GM21515 (cell line): ENCODE measurements at regions not wholly inside any gene's neighbourhood (a gene's known extent, or its start where the extent isn't known, plus 50 kb on each side); places are given as distances from the start of the nearest gene placed in this dataset.
"Not testable (repeated sequence)": the region's sequence is repeated elsewhere in the genome, so short reads cannot be mapped to it uniquely, and the experiment has no call there.

Experiments
- ATAC-seq: cut with Tn5 transposase; IDR thresholded peaks from one replicate; pipeline ENCODE4 v1.9.1; 2021; ENCODE audit not compliant: unreplicated experiment

DNA sequence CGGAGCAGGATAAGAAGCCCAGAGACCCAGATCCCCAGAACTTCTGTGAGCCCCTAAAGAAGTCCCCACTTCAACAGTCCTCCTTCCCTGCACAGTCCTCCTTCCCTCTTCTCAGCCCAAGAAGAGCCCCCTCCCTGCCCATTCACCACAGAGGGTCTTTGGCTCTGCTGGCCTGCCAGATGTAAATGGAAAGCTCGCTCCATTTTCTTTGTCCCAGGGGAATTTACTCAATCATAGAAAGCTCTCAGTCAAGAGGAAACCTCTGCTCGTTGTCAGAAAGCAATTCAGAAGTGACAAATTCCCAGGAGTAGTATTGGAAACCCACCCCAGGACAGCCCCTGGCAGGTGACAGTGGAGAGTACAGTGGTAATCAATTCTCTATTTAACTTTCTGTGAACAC is 105.5 kb upstream of the SMAD3 start:
- no peak for ATAC-seq

DNA sequence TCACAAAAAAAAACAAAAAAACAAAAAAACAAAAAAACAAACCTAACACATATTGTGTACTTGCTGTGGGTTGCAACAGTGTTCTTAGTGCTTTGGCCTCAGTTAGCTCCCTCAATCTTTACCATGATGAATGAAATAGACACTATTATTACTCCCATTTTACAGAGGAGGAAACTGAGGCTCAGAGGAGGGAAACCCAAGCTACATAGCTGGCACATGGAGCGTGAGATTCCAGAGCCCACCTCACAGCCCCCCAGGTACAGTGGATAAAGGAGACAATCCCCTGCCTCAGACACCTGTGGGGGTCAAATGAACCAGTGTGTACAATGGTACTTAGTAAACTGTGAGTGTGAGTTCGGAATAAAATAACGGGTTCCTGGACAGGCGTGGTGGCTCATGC is 104.9 kb upstream of the SMAD3 start:
- no peak for ATAC-seq

DNA sequence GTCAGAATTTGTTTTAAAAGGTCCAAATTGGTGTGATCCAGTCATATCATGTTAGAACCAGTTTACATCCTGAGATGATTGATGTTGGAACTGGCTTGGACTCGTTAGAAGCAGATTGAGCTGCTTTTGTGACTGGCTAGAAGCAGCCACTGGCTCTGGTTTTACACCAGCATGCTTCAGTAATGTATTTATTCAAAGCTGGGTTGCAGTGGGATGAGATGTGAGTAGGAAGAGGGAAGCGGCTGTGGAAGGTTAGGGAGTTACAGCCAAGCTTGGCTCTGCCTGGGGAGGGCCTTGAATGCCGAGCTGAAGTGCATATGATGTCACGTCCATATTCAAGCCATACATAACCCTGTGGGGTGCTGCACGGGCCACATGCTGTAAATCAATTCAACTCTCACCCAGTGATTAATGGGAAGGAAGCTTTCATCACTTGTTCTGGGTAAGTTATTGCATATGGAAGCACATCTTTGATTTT is 104.0 kb upstream of the SMAD3 start:
- no peak for ATAC-seq

DNA sequence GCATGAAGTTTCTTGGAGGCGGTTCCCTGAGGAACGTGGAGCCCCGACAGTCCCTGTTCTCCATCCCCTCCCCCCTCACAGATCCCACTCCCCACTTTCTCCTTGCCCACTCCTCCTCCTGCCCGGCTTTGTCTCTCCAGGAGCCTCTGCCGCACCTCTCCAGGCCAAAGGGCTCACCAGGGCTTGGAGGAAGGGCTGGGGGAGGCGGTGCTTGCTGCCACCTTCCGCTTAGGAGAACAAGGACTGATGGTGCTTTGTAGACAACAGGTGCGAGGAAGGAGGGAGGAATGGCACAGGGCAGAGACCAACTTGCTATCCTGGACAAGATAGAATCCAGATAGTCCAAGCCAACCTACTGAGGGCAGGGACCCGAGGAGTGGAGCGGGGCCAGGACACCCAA is 103.5 kb upstream of the SMAD3 start:
- ATAC-seq: no peak

DNA sequence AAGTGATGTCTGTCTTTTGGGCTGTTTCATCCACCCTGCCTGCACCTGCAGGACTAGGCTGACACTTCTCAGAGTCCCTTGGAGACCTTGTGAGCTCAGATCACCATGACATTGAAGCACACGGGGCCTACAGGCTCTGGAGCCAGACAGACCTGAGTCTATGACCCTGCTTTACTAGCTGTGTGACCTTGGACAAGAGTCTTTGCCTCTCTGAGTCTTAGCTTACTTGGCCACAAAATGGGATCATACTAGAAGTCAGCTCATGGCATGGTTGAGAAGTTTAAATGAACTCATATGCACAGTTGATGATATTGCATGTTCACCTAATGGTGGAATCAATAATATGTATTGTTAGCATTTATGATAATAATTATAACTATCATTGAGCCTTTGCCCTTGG is 102.9 kb upstream of the SMAD3 start:
- ATAC-seq: no peak

DNA sequence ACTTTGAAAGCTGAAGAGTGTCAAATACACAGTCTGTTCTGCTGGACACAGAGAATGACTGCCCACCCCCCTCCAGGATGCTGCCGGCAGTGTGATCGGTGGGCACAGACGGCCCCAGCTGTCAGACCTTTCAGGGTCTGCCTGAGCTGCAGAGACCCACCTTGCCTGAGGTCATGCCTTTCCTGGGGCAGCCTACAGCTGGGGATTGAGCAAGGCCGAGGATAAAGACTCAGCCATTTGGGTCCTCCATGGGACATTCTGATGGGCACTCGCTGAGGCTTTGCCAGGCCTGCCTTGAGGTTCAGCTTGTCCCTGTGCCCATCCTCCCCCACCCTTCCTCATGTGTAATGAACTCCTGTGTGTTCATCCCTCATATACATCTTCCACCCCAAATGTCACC is 102.3 kb upstream of the SMAD3 start:
- ATAC-seq: no peak

DNA sequence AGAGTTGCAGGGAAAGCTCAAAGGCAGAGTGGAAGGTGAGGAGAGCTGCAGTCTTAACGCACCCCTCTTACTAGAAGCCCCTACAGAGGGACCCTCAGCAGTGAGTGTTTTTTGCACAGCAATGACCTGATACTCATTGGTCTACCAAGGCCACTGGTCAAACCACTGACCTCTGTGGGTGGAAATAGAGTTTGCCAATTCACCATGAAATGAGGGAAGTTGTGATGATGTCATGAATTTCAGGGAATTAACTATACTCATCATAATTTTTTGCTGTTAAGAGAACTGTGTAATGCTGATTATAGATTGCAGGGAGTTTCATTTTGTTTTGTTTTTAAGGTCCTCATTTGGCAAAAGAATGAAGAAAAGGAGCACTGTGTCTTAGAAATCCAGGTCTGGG is 101.7 kb upstream of the SMAD3 start:
- no peak for ATAC-seq

DNA sequence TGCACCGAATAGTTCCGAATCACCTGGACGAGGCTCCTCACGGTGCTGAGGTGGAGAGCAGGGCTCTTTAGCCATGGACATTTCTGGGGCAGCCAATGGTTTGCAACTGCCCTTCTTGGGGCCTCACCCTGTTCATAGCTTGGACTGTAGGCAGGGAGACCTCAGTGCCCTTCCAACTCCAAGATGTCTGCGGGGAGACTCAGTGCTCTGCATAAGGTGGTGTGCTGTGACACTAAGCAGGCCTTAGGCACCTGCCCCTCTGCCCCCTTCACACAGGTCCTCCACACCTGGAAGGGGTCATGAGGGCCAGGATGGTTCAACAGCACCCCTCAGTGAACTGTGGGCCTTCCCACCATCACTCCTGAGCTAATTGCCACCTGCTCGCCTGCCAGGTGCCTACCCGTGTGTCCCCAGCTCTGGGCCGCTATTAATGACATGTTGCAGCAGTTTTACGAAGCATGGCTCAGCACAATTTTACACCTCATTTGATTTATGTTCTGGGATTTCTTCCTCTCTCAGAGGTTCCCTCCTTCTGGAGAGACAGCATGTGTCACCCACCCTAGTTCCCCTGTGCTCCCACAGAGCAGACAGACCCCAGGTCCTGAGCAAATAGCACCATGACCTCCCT is 101.2 kb upstream of the SMAD3 start:
- ATAC-seq: no peak

DNA sequence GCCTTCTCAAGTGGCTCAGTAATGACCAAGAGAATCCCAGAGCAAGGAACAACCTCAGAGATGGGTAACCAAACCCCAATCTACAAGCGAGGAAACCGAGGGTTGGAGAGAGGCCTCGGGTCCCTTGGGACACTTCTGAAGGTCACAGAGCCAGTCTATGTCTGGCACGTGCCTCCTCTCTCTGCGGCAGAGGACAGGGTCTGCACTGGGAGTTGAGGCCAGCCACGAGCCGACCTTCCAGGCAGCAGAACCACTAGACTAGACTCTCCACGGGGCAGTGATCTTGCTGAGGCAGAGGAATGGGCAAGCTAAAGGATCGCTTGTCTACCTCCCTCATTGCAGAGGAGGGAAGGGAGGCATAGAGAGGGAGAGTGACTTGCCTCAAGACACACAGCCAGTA is 100.6 kb upstream of the SMAD3 start:
- ATAC-seq: no peak

DNA sequence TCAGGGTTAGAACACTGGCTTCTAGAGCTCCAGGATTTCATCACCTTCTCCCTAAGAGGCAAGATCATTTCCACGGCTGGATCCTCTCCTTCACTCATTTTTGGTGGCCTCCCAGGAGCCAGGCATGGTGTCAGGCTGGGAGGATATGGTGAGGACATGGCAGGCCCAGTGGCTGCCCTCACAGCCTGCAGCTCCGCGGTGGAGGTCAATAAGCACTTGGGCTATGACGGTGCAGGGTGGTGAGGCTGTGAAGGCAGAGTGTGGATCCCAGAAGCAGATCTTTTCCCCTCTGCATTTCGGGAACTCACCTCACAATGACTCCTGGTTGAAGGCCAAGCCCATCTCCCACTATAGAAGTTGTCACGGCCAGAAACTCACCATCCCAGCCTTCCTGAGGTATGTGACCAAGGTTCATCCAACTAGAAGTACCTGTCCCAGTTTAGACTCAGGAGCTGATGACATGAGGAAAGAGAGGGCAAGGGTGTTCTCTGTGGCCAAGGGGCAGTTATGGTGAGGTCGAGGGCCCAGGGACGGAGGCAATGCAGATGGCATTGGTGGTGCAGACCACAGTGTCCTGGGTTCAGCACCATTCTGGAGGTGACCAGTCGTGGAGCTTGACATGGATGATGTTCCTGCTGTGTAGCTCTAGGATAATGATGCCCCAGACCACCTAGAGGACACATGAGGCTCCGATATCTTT is 100.1 kb upstream of the SMAD3 start:
- no peak for ATAC-seq

DNA sequence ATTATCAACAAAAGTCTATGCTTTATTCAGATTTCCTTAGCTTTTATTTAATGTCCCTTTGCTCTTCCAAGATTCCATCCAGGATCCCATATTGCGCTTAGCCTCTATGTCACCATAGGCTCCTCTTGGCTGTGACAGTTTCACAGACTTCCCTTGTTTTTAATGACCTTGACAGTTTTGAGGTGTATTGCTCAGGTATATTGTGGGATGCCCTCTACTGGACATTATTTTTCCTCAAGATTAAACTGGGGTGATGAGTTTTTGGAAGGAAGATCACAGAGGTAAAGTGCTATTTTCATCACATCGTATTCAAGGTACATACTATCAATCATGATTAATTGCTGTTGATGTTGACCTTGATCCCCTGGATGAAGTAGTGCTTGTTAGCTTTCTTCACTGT is 99.1 kb upstream of the SMAD3 start:
- ATAC-seq: no peak

DNA sequence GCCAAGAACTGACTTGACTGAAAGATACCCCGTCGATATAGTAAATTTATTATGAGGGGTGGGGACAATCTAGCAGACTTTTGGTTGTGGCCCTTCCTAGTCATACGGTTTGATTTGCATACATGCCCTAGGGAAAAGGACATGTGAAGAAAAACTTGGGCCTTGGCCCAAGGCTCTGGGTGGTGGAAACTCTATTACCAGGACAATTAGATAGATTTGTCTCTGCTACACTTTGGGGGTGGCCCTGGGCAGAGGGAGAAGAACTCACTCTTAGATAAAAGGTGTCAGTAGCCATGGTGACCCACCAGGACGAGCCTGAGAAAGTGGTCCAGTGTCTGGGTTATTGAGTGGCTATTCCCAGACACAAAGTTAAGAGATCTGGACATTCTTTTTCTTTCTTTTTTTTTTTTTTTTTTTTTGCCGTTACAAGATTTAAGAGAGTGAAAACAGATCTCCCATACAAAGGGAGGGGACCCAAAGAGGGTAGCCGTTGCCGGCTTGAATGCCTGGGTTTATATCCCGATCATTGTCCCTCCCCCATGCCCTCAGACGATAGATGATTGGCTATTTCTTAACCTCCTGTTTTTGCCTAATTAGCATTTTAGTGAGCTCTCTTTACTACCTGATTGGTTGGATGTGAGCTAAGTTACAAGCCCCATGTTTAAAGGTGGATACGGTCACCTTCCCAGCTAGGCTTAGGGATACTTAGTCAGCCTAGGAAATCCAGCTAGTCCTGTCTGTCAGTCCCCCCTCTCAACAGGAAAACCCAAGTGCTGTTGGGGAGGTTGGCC is 96.4 kb upstream of the SMAD3 start:
- ATAC-seq: no peak

DNA sequence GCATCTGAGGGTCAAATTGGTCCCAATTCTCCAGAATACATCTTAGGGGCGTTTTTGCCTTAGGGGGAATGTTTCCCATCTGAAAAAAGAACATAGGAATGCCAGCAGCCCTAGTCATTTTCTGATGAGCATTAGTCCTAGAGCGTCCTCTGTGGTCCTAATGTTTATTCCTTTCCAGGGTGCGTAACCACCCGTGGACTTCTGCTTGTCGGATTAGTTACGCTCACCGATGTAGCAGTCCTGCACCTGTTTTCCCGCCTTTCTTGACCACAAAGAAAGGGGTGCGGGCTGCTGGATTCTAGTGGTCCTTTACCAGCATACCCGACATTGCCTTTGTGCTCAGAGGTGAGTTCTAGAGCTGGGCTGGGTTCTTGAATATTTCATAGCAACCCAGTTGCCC is 91.3 kb upstream of the SMAD3 start:
- ATAC-seq: not testable (repeated sequence)

DNA sequence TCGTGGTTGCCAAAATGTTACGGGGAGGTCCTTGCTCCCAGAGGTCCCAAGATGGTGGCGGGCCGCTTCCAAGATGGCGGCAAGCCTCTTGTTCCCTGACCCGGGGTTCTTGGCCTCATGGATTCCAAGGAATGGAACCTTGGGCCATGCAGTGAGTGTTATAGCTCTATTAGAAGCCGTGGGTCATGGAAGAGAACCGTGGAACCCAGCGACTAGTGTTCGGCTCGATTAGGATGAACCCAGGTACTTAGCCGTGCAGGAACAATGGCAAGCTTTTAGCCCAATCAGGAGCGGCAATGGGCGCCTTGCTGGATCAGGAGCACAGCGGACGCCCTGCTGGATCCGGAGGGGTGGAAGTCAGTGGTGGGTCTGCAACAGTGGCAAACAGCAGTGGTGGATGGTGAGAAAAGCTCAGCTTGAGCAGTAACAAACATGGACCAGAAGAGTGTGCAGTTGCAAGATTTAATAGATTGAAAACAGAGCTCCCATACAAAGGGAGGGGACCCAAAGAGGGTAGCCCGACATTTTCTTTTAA is 89.2 kb upstream of the SMAD3 start:
- not testable (repeated sequence) for ATAC-seq

DNA sequence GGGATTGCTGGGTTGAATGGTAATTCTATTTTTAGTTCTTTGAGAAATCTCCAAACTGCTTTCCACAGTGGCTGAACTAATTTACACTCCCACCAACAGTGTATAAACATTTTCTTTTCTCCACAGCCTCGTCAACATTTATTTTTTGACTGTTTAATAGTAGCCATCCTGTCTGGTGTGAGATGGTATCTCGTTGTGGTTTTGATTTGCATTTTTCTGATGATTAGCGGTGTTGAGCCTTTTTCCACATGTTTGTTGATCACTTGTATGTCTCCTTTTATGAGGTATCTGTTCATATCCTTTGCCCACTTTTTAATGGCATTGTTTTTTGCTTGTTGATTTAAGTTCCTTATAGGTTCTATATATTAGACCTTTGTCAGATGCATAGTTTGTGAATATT is 85.1 kb upstream of the SMAD3 start:
- not testable (repeated sequence) for ATAC-seq

DNA sequence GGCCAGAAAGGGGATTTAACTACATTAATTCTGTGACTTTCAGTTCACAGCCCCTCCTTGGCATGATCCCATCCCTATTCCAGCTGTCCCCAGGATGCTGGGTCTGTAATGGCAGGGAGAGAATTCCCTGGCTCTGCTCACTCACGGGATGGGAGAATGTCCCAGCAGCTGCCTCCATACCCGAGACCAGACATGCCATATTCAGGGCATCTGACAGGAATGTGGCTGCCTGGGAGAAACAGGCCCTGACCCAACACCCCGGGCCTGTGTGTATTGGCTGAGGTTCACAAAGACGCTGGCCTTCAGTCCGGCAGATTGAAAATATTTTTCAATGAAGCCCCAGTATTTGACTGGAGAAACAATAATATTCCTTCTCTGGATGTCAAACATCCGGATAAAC is 83.6 kb upstream of the SMAD3 start:
- ATAC-seq: no peak

DNA sequence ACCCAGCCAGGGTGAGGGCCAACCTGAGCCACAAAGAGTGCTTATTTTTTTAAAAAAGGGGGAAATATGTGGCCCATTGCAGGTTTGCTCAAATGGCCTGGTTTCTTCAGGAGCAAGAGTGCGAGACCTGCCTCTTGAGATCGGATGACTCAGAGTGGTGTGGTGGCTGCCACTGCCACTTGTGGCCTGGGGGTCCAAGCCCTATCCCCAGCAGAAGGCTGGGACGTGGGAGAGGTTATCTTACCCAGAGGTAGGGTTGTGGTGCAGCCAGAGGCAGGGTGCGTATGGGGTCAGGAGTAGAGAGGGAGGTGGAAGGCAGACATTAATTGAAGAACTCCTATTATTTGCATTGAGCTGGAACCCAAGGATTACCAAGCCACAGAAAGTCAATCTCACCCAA is 83.2 kb upstream of the SMAD3 start:
- ATAC-seq: no peak

DNA sequence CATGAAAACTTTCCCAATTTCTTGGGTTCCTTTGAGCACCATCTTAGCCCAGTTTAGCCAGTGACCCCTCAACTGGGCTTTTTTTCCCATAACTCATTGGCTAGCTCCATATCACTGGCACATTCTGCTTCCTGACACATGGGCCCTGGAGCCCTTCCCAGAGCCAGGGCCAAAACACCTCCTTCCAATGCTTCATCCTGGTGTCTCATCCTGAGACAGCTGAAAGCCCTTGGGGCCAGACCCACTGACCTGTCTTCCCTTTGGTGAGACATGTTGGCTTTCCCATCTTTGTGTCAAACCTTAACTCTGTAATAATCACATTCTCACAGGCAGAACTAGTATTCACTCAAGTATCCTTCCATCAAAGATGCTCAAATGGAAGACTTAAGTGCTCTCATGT is 82.6 kb upstream of the SMAD3 start:
- ATAC-seq: no peak

DNA sequence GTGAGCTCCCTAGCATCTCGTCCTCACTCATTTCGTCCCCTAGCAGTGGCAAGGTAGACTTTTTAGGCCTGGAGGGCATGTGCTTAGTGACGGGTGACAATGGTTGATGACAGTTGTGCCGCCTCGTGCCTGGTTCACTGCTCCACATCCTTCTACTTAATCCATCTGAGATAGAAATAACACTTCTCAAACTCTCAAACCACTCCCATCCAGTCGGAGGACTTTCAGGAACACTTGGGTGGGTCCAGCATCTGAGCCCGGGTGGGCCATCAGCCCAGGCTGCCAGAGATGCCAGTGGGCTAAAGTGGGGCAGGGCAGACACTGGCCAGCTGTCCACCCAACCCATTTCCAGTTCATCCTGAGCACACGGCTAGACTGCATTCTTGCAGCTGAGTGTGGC is 79.7 kb upstream of the SMAD3 start:
- no peak for ATAC-seq

DNA sequence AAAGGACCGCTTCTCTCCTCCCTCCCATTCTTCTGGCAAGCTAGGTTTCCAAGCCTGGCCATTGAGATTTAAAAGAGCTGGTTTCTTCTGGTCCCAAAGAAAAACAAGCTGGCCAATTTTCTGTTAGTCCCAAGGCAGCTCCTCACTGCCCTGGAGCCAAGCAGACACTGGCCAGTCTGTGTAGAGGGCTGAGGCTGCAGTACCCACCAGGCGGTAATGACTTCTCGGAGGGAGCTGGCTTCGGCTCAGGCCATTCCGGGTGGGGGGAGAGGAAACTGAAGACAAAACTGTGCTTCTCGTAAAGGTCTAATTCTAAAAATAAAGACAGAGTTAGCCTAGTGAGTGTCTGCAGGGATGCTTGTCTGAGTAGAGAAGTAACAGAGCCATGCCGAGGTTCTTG is 78.5 kb upstream of the SMAD3 start:
- no peak for ATAC-seq

DNA sequence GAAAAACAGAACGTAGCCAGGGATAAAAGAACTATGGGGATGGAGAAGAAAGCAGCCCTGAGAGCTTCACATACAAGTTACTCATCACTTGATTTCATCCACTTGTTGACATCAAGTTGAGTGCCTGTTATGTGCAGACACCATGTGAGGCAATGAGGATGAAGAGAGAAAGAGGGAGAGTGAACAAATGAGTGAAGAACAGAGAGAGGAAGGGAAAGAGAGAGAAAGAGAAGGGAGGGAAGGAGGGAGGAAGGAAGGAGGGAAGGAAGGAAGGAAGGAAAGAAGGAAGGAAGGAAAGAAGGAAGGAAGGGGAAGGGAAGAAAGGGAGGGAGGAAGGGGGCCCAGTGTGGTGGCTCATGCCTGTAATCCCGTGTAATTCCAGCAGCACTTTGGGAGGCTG is 72.3 kb upstream of the SMAD3 start:
- no peak for ATAC-seq
